Breast epithelium (tissue), 4 donors: ENCODE measurements at regions not wholly inside any gene's neighbourhood (a gene's known extent, or its start where the extent isn't known, plus 50 kb on each side); places are given as distances from the start of the nearest gene placed in this dataset.
"Not testable (repeated sequence)": the region's sequence is repeated elsewhere in the genome, so short reads cannot be mapped to it uniquely, and the experiment has no call there.

Source experiments
- DNase-seq, 2 donors: peaks; one replicate each; pipeline ENCODE4 v3.0.0-alpha.2; 2019; ENCODE audit warnings: low spot score in 2 of 2
- H3K27ac ChIP-seq, 2 donors: fragments of 200-600 bp; sonication (generic) in 1 of 2; one replicate each; pipeline ENCODE4 v1.5.1; 2016 to 2019; ENCODE audit warnings: mild to moderate bottlenecking in 1 of 2
- H3K27me3 ChIP-seq, 2 donors: fragments of 200-600 bp; sonication (generic) in 1 of 2; one replicate each; pipeline versions ENCODE4 v1.5.1 to v1.6.0; 2017 to 2019; ENCODE audit warnings: control low read depth in 1 of 2, mild to moderate bottlenecking in 1 of 2
- H3K36me3 ChIP-seq: fragments of 200-600 bp; one replicate; pipeline ENCODE4 v1.5.1; 2019
- H3K4me1 ChIP-seq, 2 donors: fragments of 200-600 bp; sonication (generic); one replicate each; pipeline ENCODE4 v1.5.1; 2016 to 2019; ENCODE audit warnings: control low read depth in 1 of 2
- H3K4me3 ChIP-seq, 3 donors: fragments of 200-600 bp; sonication (generic); 1 replicate in 2 of 3; 2 replicates in 1 of 3; pipeline ENCODE4 v1.5.1; 2016 to 2019; ENCODE audit warnings: mild to moderate bottlenecking in 3 of 3, moderate library complexity in 2 of 3
- H3K9me3 ChIP-seq, 2 donors: fragments of 200-600 bp; sonication (generic) in 1 of 2; one replicate each; pipeline ENCODE4 v1.5.1; 2016 to 2019; ENCODE audit warnings: control low read depth in 1 of 2
- CTCF ChIP-seq, 3 donors: fragments of 450-650 bp; IDR thresholded peaks; one replicate each; pipeline ENCODE4 v1.5.1; 2016 to 2017; ENCODE audit warnings: antibody characterized with exemption in 3 of 3, mild to moderate bottlenecking in 3 of 3, moderate library complexity in 3 of 3
- POLR2A ChIP-seq: fragments of 450-650 bp; IDR thresholded peaks from one replicate; pipeline ENCODE4 v1.6.1; 2016; ENCODE audit warnings: antibody characterized with exemption, mild to moderate bottlenecking, moderate library complexity
- POLR2AphosphoS5 ChIP-seq, 3 donors: sonication (generic); formaldehyde crosslinking; IDR thresholded peaks; one replicate each; pipeline ENCODE4 v1.6.1; 2017; ENCODE audit warnings: antibody characterized with exemption in 3 of 3
- intact Hi-C: fragments of 100-400 bp; cut with DNase I; formaldehyde crosslinking; loops from one replicate; pipeline ENCODE4 v1.15.1; 2023; ENCODE audit warnings: low total_unique reads

GRCh38 chr3:13139471-13140065 is 66.3 kb upstream of the IQSEC1 start:
- peak in 1 of 2 donors; percentile 19 for DNase-seq

GRCh38 chr3:13138833-13139145 is 65.6 kb upstream of the IQSEC1 start:
- Histone ChIP-seq H3K36me3 (no peaks in the 10 kb centered on the region), H3K4me1 (no peaks in the 10 kb centered on the region), H3K4me3 (no peak overlapping the region), H3K9me3 (no peaks in the 10 kb centered on the region), H3K27me3 (no peaks in the 10 kb centered on the region), H3K27ac (no peak overlapping the region)
- intact Hi-C loops = no loop called here
- no peak for TF ChIP-seq POLR2AphosphoS5 (IDR thresholded peaks at IDR 0.05)
- no peak for TF ChIP-seq CTCF (IDR thresholded peaks at IDR 0.05)
- TF ChIP-seq POLR2A = no peak
- DNase-seq = no peak

More at GRCh38 chr3:13139471-13140065, 66.3 kb upstream of the IQSEC1 start:
- no peak overlapping the region for H3K27ac ChIP-seq
- no peaks in the 10 kb centered on the region for H3K9me3 ChIP-seq
- no peak for TF ChIP-seq CTCF (IDR thresholded peaks at IDR 0.05)
- TF ChIP-seq POLR2A = no peak
- no peaks in the 10 kb centered on the region for H3K36me3 ChIP-seq
- H3K27me3 ChIP-seq = no peaks in the 10 kb centered on the region
- H3K4me3 ChIP-seq = no peak overlapping the region
- intact Hi-C loops = no loop called here
- no peaks in the 10 kb centered on the region for H3K4me1 ChIP-seq

- no peaks in the 10 kb centered on the region for H3K4me1 ChIP-seq
- intact Hi-C loops = no loop called here
- H3K36me3 ChIP-seq = no peaks in the 10 kb centered on the region
- no peak for TF ChIP-seq POLR2A
- no peak for TF ChIP-seq POLR2AphosphoS5 (IDR thresholded peaks at IDR 0.05)
- TF ChIP-seq CTCF (IDR thresholded peaks at IDR 0.05) = no peak
- H3K27me3 ChIP-seq = no peaks in the 10 kb centered on the region
- no peaks in the 10 kb centered on the region for H3K9me3 ChIP-seq
- no peak overlapping the region for H3K27ac ChIP-seq
- H3K4me3 ChIP-seq = no peak overlapping the region
- peak in 1 of 2 donors; percentile 36 for DNase-seq
Observed at GRCh38 chr3:13137941-13138832, 65.0 kb upstream of the IQSEC1 start.

- intact Hi-C loops, H3K36me3 ChIP-seq, H3K27me3 ChIP-seq, DNase-seq, H3K9me3 ChIP-seq, H3K27ac ChIP-seq, H3K4me3 ChIP-seq, H3K4me1 ChIP-seq: not testable (repeated sequence)
Observed at GRCh38 chr3:13136848-13137247, 63.6 kb upstream of the IQSEC1 start.

GRCh38 chr3:13136426-13136825 is 63.2 kb upstream of the IQSEC1 start:
- no peaks in the 10 kb centered on the region for H3K27me3 ChIP-seq
- intact Hi-C loops = no loop called here
- TF ChIP-seq CTCF (IDR thresholded peaks at IDR 0.05) = no peak
- no peak for TF ChIP-seq POLR2A
- no peak for TF ChIP-seq POLR2AphosphoS5 (IDR thresholded peaks at IDR 0.05)
- no peak overlapping the region for H3K4me3 ChIP-seq
- no peaks in the 10 kb centered on the region for H3K9me3 ChIP-seq
- H3K36me3 ChIP-seq = no peaks in the 10 kb centered on the region
- H3K27ac ChIP-seq = no peak overlapping the region
- no peaks in the 10 kb centered on the region for H3K4me1 ChIP-seq
- no peak for DNase-seq
